IMR-90 (cell line): ENCODE measurements at regions not wholly inside any gene's neighbourhood (a gene's known extent, or its start where the extent isn't known, plus 50 kb on each side); places are given as distances from the start of the nearest gene placed in this dataset.

Source experiments
- ATAC-seq: fragments of 200-7000 bp; cut with Tn5 transposase; 2 replicates; pipeline ENCODE4 v1.9.1; 2020; ENCODE audit warnings: low read depth, mild to moderate bottlenecking, moderate library complexity
- BruUV-seq: library from RNA; stranded (reverse); fragments of 400-500 nt; replicated peaks from 2 replicates; lab custom pipeline; 2021; lab: Mats Ljungman, UMichigan
- CTCF ChIA-PET: fragments of 300-600 bp; formaldehyde crosslinking; extraction: SDS; loops from one replicate; lab custom pipeline; 2021; ENCODE audit warnings: antibody characterized with exemption; lab: Yijun Ruan, JAX
- POLR2A ChIA-PET: fragments of 300-600 bp; sonication (Branson Sonifier 250); formaldehyde crosslinking; loops from one replicate; lab custom pipeline; 2022; ENCODE audit warnings: antibody characterized with exemption; ENCODE audit not compliant: unreplicated experiment; lab: Charles Lee
- DNase-seq: peaks from one replicate; pipeline ENCODE4 v3.0.0; 2013
- H2AFZ ChIP-seq: replicated peaks from 2 replicates; pipeline ENCODE3; 2013; ENCODE audit warnings: low read length, mild to moderate bottlenecking; ENCODE audit not compliant: poor library complexity
- H2AK5ac ChIP-seq: 2 replicates; pipeline ENCODE4 v1.6.1; 2013; ENCODE audit warnings: low read depth, low read length, inconsistent platforms
- H2AK9ac ChIP-seq: replicated peaks from 2 replicates; pipeline ENCODE3; 2013; ENCODE audit warnings: mild to moderate bottlenecking, low read depth, low read length, moderate library complexity; ENCODE audit not compliant: poor library complexity
- H2BK120ac ChIP-seq: 2 replicates; pipeline ENCODE4 v1.6.1; 2013; ENCODE audit warnings: low read depth, low read length, inconsistent platforms
- H2BK15ac ChIP-seq: 3 replicates; pipeline ENCODE4 v1.6.1; 2013; ENCODE audit warnings: low read depth, low read length, inconsistent platforms
- H2BK20ac ChIP-seq: 2 replicates; pipeline ENCODE4 v1.6.1; 2013; ENCODE audit warnings: low read depth, mild to moderate bottlenecking, inconsistent platforms, low read length, moderate library complexity
- H2BK5ac ChIP-seq: 2 replicates; pipeline ENCODE4 v1.6.1; 2013; ENCODE audit warnings: mild to moderate bottlenecking, low read depth, low read length, inconsistent platforms; ENCODE audit not compliant: poor library complexity, severe bottlenecking
- H3K14ac ChIP-seq: replicated peaks from 2 replicates; pipeline ENCODE4 v1.6.1; 2013; ENCODE audit warnings: low read depth, low read length, inconsistent platforms
- H3K18ac ChIP-seq: 2 replicates; pipeline ENCODE4 v1.6.1; 2013; ENCODE audit warnings: low read depth, low read length, control low read depth
- H3K23ac ChIP-seq: 2 replicates; pipeline ENCODE4 v1.6.1; 2013; ENCODE audit warnings: low read depth, low read length, inconsistent platforms
- H3K27ac ChIP-seq: 2 replicates; pipeline ENCODE4 v1.5.1; 2013; ENCODE audit warnings: mild to moderate bottlenecking, control low read depth, low read length; ENCODE audit not compliant: insufficient read depth
- H3K27me3 ChIP-seq: 2 replicates; pipeline ENCODE4 v1.6.1; 2013; ENCODE audit warnings: low read length; ENCODE audit not compliant: control insufficient read depth, insufficient read depth
- H3K36me3 ChIP-seq: 2 replicates; pipeline ENCODE4 v1.6.1; 2013; ENCODE audit warnings: low read length, mixed read lengths; ENCODE audit not compliant: control insufficient read depth, insufficient read depth
- H3K4ac ChIP-seq: 2 replicates; pipeline ENCODE4 v1.6.1; 2013; ENCODE audit warnings: low read depth, low read length, inconsistent platforms
- H3K4me1 ChIP-seq: 2 replicates; pipeline ENCODE4 v1.6.1; 2013; ENCODE audit warnings: low read length, mixed read lengths; ENCODE audit not compliant: control insufficient read depth, insufficient read depth
- H3K4me2 ChIP-seq: 2 replicates; pipeline ENCODE4 v1.6.1; 2013; ENCODE audit warnings: low read depth, mild to moderate bottlenecking, control low read depth, low read length, moderate library complexity
- H3K4me3 ChIP-seq: 2 replicates; pipeline ENCODE4 v1.5.1; 2013; ENCODE audit warnings: low read depth, mild to moderate bottlenecking, control low read depth, low read length, moderate library complexity; ENCODE audit not compliant: insufficient read depth
- H3K56ac ChIP-seq: 2 replicates; pipeline ENCODE4 v1.6.1; 2013; ENCODE audit warnings: low read length, inconsistent platforms; ENCODE audit not compliant: insufficient read depth; ENCODE audit errors: extremely low read depth
- H3K79me1 ChIP-seq, 2 experiments: 2 replicates each; pipeline ENCODE4 v1.6.1; 2013; ENCODE audit warnings: low read length in 2 of 2, inconsistent platforms in 1 of 2, low read depth in 1 of 2
- H3K9ac ChIP-seq: 2 replicates; pipeline ENCODE4 v1.6.1; 2013; ENCODE audit warnings: low read depth, low read length, control low read depth
- H3K9me1 ChIP-seq: 2 replicates; pipeline ENCODE4 v1.6.1; 2013; ENCODE audit warnings: low read length, inconsistent platforms; ENCODE audit not compliant: insufficient read depth
- H3K9me3 ChIP-seq: 2 replicates; pipeline ENCODE4 v1.6.1; 2013; ENCODE audit warnings: low read length; ENCODE audit not compliant: control insufficient read depth, insufficient read depth
- H4K20me1 ChIP-seq: 2 replicates; pipeline ENCODE4 v1.6.1; 2013; ENCODE audit warnings: low read length, inconsistent platforms; ENCODE audit not compliant: insufficient read depth
- H4K5ac ChIP-seq: 2 replicates; pipeline ENCODE4 v1.6.1; 2013; ENCODE audit warnings: mild to moderate bottlenecking, low read depth, low read length, control low read depth
- H4K8ac ChIP-seq, 2 experiments: 2 replicates each; pipeline ENCODE4 v1.6.1; 2013; ENCODE audit warnings: low read depth in 2 of 2, low read length in 2 of 2, control low read depth in 1 of 2, inconsistent platforms in 1 of 2
- H4K91ac ChIP-seq: 2 replicates; pipeline ENCODE4 v1.6.1; 2013; ENCODE audit warnings: low read depth, low read length, inconsistent platforms; ENCODE audit not compliant: insufficient read depth
- BHLHE40 ChIP-seq: fragments of 150-350 bp; IDR thresholded peaks from 2 replicates; pipeline ENCODE4 v1.6.1; 2016; ENCODE audit warnings: mild to moderate bottlenecking, low read depth, low read length
- CEBPB ChIP-seq: IDR thresholded peaks from 2 replicates; pipeline ENCODE4 v1.6.1; 2012; ENCODE audit warnings: low read depth, low read length, improper control_type of control experiment
- FOS ChIP-seq: fragments of 150-350 bp; IDR thresholded peaks from 2 replicates; pipeline ENCODE4 v1.6.1; 2016; ENCODE audit warnings: low read depth, low read length
- MAFK ChIP-seq: IDR thresholded peaks from 2 replicates; pipeline ENCODE4 v1.6.1; 2012; ENCODE audit warnings: low read depth, low read length, improper control_type of control experiment
- MAZ ChIP-seq: IDR thresholded peaks from 2 replicates; pipeline ENCODE4 v1.6.1; 2012; ENCODE audit warnings: low read depth, mild to moderate bottlenecking, low read length, improper control_type of control experiment, moderate library complexity, borderline replicate concordance
- NFE2L2 ChIP-seq: fragments of 150-350 bp; IDR thresholded peaks from 2 replicates; pipeline ENCODE4 v1.6.1; 2016; ENCODE audit warnings: low read depth, mild to moderate bottlenecking, low read length
- POLR2A ChIP-seq: IDR thresholded peaks from 2 replicates; pipeline ENCODE4 v1.6.1; 2012; ENCODE audit warnings: mild to moderate bottlenecking, low read depth, low read length
- RAD21 ChIP-seq: IDR thresholded peaks from 2 replicates; pipeline ENCODE4 v1.6.1; 2012; ENCODE audit warnings: low read length, improper control_type of control experiment
- RCOR1 ChIP-seq: IDR thresholded peaks from 2 replicates; pipeline ENCODE4 v1.6.1; 2012; ENCODE audit warnings: mild to moderate bottlenecking, low read length, improper control_type of control experiment; ENCODE audit not compliant: insufficient replicate concordance
- WGBS, 2 experiments: methylation state at CpG; one replicate each; pipeline versions ENCODE4 v1.1.5 to v1.1.7; 2013; ENCODE audit warnings: missing lambda C conversion rate in 2 of 2; ENCODE audit not compliant: insufficient read length in 1 of 2; ENCODE audit errors: extremely low coverage in 2 of 2; 5-methylcytosine and 5-hydroxymethylcytosine counted together
- dilution Hi-C: fragments of 300-500 bp; cut with HindIII; formaldehyde crosslinking; loops from one replicate; pipeline ENCODE4 v1.14.3; 2018; ENCODE audit warnings: low sequenced_read_pairs; ENCODE audit not compliant: unreplicated experiment
- in situ Hi-C: fragments of 300-500 bp; cut with MboI; formaldehyde crosslinking; loops from 3 replicates; pipeline ENCODE4 v1.14.3; 2019; ENCODE audit warnings: low sequenced_read_pairs, inconsistent platforms, mixed read lengths
- intact Hi-C: fragments of 100-400 bp; cut with micrococcal nuclease; formaldehyde crosslinking; loops from 2 replicates; pipeline ENCODE4 v1.10.0; 2022
- TF ChIP-seq, protein P1 (sequence below): conservative IDR thresholded peaks from 2 replicates; pipeline ENCODE4 v1.5.1; 2012; ENCODE audit warnings: mild to moderate bottlenecking, low read depth, low read length, improper control_type of control experiment
- TF ChIP-seq, protein P2 (sequence below): fragments of 150-350 bp; IDR thresholded peaks from 2 replicates; pipeline ENCODE4 v1.6.1; 2017; ENCODE audit warnings: mild to moderate bottlenecking, antibody characterized with exemption, low read length, low read depth

DNA sequence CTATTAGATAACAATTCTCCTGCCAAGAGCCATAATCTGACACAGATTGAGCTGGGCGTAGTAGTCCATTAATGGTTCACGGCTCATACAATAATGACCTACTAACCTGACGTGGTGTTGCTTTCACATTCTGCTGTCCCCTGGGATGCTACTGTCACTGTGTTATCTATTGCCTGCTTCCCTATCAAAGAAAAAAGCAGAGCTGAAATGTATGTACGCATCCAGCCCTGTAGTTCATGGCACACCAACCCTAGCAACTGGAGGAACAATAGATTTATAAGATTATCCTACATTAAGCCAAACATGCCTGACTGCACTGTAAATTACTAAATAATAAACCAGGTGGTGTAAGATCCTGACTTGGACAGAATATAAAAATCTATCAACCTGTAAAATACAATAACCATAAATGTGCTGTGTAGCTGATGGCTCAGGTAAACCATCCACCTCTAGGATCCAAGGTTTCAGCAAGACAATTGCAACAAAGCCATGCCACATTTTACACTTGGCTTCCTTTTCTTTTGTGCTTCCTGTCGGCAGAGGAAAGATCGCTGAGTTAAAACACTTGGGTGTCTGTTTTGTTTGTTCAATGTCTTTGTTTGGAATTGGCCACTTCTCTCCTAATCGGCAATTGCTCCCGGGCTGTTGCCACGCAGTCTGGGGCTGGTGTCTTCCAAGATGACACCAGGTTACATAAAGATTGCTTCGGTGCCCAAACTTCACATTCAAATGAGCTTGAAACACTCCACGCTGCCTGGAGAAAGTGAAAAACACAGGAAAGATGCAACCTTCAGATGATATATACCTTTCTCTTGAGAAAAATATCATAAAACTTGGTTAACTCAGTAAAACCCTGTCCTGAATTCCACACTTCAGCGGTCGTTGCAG, 143.9 kb upstream of the MGMT start (continued):
- no peak for TF ChIP-seq RAD21

GRCh38 chr10:129323879-129324278, 143.2 kb upstream of the MGMT start:
- Histone ChIP-seq H4K91ac (no peak overlapping the region), H3K4me1 (peaks cover 16% of the 10 kb centered on the region), H4K5ac (no peak overlapping the region; the same call in 1 of the 2 replicates), H4K8ac (peak overlapping the region in 1 of 2 experiments; percentile 98; a peak in 1 of 4 replicates), H3K4ac (no peak overlapping the region), H3K4me3 (no peak overlapping the region), H3K9me3 (0 out of 2 replicates have a peak, but pooled peaks cover 1% of the 10 kb centered on the region), H3K14ac (no peak overlapping the region), H3K23ac (no peak overlapping the region), H3K9me1 (no peaks in the 10 kb centered on the region; the same call in 1 of the 2 replicates), H3K4me2 (peak overlapping the region; percentile 57; the same call in 1 of the 2 replicates), H3K27ac (peak overlapping the region; percentile 74), H2BK5ac (no peak overlapping the region), H3K36me3 (no peaks in the 10 kb centered on the region), H2BK120ac (no peak overlapping the region), H2AK9ac (no peak overlapping the region), H2BK20ac (peak overlapping the region; percentile 8; the same call in 1 of the 2 replicates), H2BK15ac (no peak overlapping the region), H3K79me1 (no peaks in the 10 kb centered on the region), H3K27me3 (no peaks in the 10 kb centered on the region), H2AK5ac (no peak overlapping the region), H3K18ac (peak overlapping the region; percentile 83; the same call in 1 of the 2 replicates), H3K56ac (no peak overlapping the region), H2AFZ (no peak overlapping the region), H4K20me1 (no peaks in the 10 kb centered on the region), H3K9ac (0 out of 2 replicates have a peak overlapping the region, but pooled peaks have one; percentile 27)
- no TSS peak for BruUV-seq
- ChIA-PET POLR2A (no interaction called here), CTCF (interaction anchor here (0.7 kb wide), 1 partner anchor 121 kb away, joined by 3 read pairs; no protein-coding TSS in a partner anchor)
- DNase-seq (peak; percentile 38), ATAC-seq (peak; percentile 65)
- intact Hi-C loops, result loop anchor here (5.0 to 10.0 kb wide), 3 partner anchors 227 to 631 kb away; no protein-coding TSS in a partner anchor
- no CpG with 5 or more reads among the region's 4 CpGs for WGBS, 2 experiments
- in situ Hi-C loops, result no loop called here
- dilution Hi-C loops, result no loop called here
- TF ChIP-seq MAFK, result no peak
- no peak for TF ChIP-seq BHLHE40
- no peak for TF ChIP-seq FOS
- TF ChIP-seq CEBPB, result no peak
- TF ChIP-seq POLR2A, result no peak
- no peak for TF ChIP-seq RCOR1
- TF ChIP-seq, protein P1, sequence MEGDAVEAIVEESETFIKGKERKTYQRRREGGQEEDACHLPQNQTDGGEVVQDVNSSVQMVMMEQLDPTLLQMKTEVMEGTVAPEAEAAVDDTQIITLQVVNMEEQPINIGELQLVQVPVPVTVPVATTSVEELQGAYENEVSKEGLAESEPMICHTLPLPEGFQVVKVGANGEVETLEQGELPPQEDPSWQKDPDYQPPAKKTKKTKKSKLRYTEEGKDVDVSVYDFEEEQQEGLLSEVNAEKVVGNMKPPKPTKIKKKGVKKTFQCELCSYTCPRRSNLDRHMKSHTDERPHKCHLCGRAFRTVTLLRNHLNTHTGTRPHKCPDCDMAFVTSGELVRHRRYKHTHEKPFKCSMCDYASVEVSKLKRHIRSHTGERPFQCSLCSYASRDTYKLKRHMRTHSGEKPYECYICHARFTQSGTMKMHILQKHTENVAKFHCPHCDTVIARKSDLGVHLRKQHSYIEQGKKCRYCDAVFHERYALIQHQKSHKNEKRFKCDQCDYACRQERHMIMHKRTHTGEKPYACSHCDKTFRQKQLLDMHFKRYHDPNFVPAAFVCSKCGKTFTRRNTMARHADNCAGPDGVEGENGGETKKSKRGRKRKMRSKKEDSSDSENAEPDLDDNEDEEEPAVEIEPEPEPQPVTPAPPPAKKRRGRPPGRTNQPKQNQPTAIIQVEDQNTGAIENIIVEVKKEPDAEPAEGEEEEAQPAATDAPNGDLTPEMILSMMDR, result no peak
- TF ChIP-seq NFE2L2, result no peak
- TF ChIP-seq MAZ, result no peak
- TF ChIP-seq, protein P2, sequence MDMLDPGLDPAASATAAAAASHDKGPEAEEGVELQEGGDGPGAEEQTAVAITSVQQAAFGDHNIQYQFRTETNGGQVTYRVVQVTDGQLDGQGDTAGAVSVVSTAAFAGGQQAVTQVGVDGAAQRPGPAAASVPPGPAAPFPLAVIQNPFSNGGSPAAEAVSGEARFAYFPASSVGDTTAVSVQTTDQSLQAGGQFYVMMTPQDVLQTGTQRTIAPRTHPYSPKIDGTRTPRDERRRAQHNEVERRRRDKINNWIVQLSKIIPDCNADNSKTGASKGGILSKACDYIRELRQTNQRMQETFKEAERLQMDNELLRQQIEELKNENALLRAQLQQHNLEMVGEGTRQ, result no peak
